ENCODE measurements at regions not wholly inside any gene's neighbourhood (a gene's known extent, or its start where the extent isn't known, plus 50 kb on each side); places are given as distances from the start of the nearest gene placed in this dataset.
A peak's percentile ranks its signal among the peaks of the same experiment; 100 is the strongest.

GRCh38 chr4:179751669-179752068 lies 2309.4 kb upstream of the AGA start:
- DNase-seq = no peak

- DNase-seq = no peak
Measured at GRCh38 chr4:179755322-179755721, 2313.1 kb upstream of the AGA start.

- no peak for DNase-seq
Measured at GRCh38 chr4:179757641-179758040, 2315.4 kb upstream of the AGA start.

- no peak for DNase-seq
Measured at GRCh38 chr4:179762840-179763239, 2320.6 kb upstream of the AGA start.

- DNase-seq = no peak
Measured at GRCh38 chr4:179766938-179767337, 2324.7 kb upstream of the AGA start.

- DNase-seq = no peak
Measured at GRCh38 chr4:179768996-179769395, 2326.8 kb upstream of the AGA start.

- no peak for DNase-seq
Measured at GRCh38 chr4:179797738-179798137, 2355.5 kb upstream of the AGA start.

GRCh38 chr4:179803857-179804256 lies 2361.6 kb upstream of the AGA start:
- DNase-seq = no peak

- no peak for DNase-seq
Measured at GRCh38 chr4:179804440-179804839, 2362.2 kb upstream of the AGA start.

- DNase-seq = no peak
Measured at GRCh38 chr4:179817317-179817716, 2375.1 kb upstream of the AGA start.

- DNase-seq = no peak
Measured at GRCh38 chr4:179823342-179823741, 2381.1 kb upstream of the AGA start.

- no peak for DNase-seq
Measured at GRCh38 chr4:179831274-179831673, 2389.0 kb upstream of the AGA start.

- no peak for DNase-seq
Measured at GRCh38 chr4:179836179-179837075, 2394.2 kb upstream of the AGA start.

GRCh38 chr4:179843370-179843769 lies 2399.8 kb upstream of the TENM3 start:
- DNase-seq = no peak

- DNase-seq = no peak
Measured at GRCh38 chr4:179855469-179855868, 2387.7 kb upstream of the TENM3 start.

- no peak for DNase-seq
Measured at GRCh38 chr4:179858221-179858620, 2385.0 kb upstream of the TENM3 start.

- DNase-seq = peak; percentile 29
Measured at GRCh38 chr4:179867300-179867878, 2375.8 kb upstream of the TENM3 start.

- no peak for DNase-seq
Measured at GRCh38 chr4:179871726-179872125, 2371.5 kb upstream of the TENM3 start.

- no peak for DNase-seq
Measured at GRCh38 chr4:179872755-179873154, 2370.4 kb upstream of the TENM3 start.

- DNase-seq = no peak
Measured at GRCh38 chr4:179880756-179881155, 2362.4 kb upstream of the TENM3 start.

GRCh38 chr4:179894066-179894778 lies 2349.0 kb upstream of the TENM3 start:
- DNase-seq = no peak

GRCh38 chr4:179919587-179919986 lies 2323.6 kb upstream of the TENM3 start:
- DNase-seq = no peak

- DNase-seq = no peak
Measured at GRCh38 chr4:179927473-179927872, 2315.7 kb upstream of the TENM3 start.

- no peak for DNase-seq
Measured at GRCh38 chr4:179941911-179942310, 2301.3 kb upstream of the TENM3 start.
